HepG2 (cell line): ENCODE measurements at regions not wholly inside any gene's neighbourhood (a gene's known extent, or its start where the extent isn't known, plus 50 kb on each side); places are given as distances from the start of the nearest gene placed in this dataset.

Experiments
- NFKB2 ChIP-seq: sonication (generic); formaldehyde crosslinking; IDR thresholded peaks from 2 replicates; pipeline ENCODE4 v1.4.0; 2020; ENCODE audit warnings: missing genetic modification reagents, borderline replicate concordance
- RFX5 ChIP-seq: IDR thresholded peaks from 2 replicates; pipeline ENCODE4 v1.6.1; 2011; ENCODE audit warnings: low read depth, low read length, improper control_type of control experiment
- TARDBP ChIP-seq: sonication (generic); formaldehyde crosslinking; IDR thresholded peaks from 2 replicates; pipeline ENCODE4 v1.8.0; 2022; ENCODE audit warnings: mild to moderate bottlenecking, missing genetic modification reagents
- ZFP36L2 ChIP-seq: sonication (generic); formaldehyde crosslinking; IDR thresholded peaks from 2 replicates; pipeline ENCODE4 v1.4.0; 2020; ENCODE audit warnings: missing genetic modification reagents
- ZNF281 ChIP-seq: sonication (generic); formaldehyde crosslinking; IDR thresholded peaks from 2 replicates; pipeline ENCODE4 v1.4.0; 2020; ENCODE audit warnings: missing genetic modification reagents, borderline replicate concordance
- TF ChIP-seq, protein P1 (sequence below): sonication (generic); formaldehyde crosslinking; IDR thresholded peaks from 2 replicates; pipeline ENCODE4 v1.5.0; 2020; ENCODE audit warnings: mild to moderate bottlenecking, missing genetic modification reagents, borderline replicate concordance

DNA sequence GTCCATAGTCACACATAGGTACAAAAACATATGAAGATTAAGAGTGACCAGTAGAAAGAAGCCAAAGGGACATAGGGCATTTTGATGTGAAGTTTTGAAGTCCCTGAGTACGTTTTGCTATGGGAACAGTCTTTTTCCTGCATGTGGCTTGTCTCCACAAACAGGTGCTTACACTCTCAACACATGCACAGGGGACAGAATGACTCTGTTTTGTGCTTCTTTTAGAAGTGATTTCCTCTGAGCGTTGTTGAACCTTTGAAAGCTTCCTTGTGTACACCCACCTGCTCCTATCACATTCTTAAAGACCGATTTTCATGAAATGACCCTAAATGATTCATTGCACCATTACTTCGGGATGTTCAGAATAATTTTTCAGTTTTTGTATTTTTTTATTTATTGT, 338.8 kb upstream of the CDH4 start (continued):
- TF ChIP-seq, protein P1, sequence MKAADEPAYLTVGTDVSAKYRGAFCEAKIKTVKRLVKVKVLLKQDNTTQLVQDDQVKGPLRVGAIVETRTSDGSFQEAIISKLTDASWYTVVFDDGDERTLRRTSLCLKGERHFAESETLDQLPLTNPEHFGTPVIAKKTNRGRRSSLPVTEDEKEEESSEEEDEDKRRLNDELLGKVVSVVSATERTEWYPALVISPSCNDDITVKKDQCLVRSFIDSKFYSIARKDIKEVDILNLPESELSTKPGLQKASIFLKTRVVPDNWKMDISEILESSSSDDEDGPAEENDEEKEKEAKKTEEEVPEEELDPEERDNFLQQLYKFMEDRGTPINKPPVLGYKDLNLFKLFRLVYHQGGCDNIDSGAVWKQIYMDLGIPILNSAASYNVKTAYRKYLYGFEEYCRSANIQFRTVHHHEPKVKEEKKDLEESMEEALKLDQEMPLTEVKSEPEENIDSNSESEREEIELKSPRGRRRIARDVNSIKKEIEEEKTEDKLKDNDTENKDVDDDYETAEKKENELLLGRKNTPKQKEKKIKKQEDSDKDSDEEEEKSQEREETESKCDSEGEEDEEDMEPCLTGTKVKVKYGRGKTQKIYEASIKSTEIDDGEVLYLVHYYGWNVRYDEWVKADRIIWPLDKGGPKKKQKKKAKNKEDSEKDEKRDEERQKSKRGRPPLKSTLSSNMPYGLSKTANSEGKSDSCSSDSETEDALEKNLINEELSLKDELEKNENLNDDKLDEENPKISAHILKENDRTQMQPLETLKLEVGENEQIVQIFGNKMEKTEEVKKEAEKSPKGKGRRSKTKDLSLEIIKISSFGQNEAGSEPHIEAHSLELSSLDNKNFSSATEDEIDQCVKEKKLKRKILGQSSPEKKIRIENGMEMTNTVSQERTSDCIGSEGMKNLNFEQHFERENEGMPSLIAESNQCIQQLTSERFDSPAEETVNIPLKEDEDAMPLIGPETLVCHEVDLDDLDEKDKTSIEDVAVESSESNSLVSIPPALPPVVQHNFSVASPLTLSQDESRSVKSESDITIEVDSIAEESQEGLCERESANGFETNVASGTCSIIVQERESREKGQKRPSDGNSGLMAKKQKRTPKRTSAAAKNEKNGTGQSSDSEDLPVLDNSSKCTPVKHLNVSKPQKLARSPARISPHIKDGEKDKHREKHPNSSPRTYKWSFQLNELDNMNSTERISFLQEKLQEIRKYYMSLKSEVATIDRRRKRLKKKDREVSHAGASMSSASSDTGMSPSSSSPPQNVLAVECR (CRISPR knock-in tag) = no peak
- TF ChIP-seq ZNF281 (CRISPR knock-in tag) (no peak), ZFP36L2 (CRISPR knock-in tag) (no peak), NFKB2 (no peak), TARDBP (CRISPR knock-in tag) (no peak), RFX5 (no peak)
